HG02763 (cell line): ENCODE measurements at regions not wholly inside any gene's neighbourhood (a gene's known extent, or its start where the extent isn't known, plus 50 kb on each side); places are given as distances from the start of the nearest gene placed in this dataset.

Source experiments
- ATAC-seq: cut with Tn5 transposase; IDR thresholded peaks from one replicate; pipeline ENCODE4 v1.9.1; 2021; ENCODE audit warnings: mild to moderate bottlenecking, moderate library complexity; ENCODE audit not compliant: unreplicated experiment

GRCh38 chr2:236862961-236863728, 222.5 kb upstream of the COPS8 start:
- ATAC-seq = peak; percentile 63

- no peak for ATAC-seq
These were observed 222.0 kb upstream of the COPS8 start for GRCh38 chr2:236863729-236864126.

GRCh38 chr2:236865052-236865451, 220.6 kb upstream of the COPS8 start:
- no peak for ATAC-seq

- ATAC-seq = no peak
These were observed 218.9 kb upstream of the COPS8 start for GRCh38 chr2:236866542-236867340.

GRCh38 chr2:236867441-236868260, 218.0 kb upstream of the COPS8 start:
- ATAC-seq = no peak

- ATAC-seq = no peak
These were observed 215.3 kb upstream of the COPS8 start for GRCh38 chr2:236870370-236870769.

- ATAC-seq = no peak
These were observed 214.1 kb upstream of the COPS8 start for GRCh38 chr2:236871500-236872001.

GRCh38 chr2:236872015-236872414, 213.7 kb upstream of the COPS8 start:
- ATAC-seq = no peak

- ATAC-seq = no peak
These were observed 212.7 kb upstream of the COPS8 start for GRCh38 chr2:236872981-236873380.

GRCh38 chr2:236873636-236874035, 212.1 kb upstream of the COPS8 start:
- ATAC-seq = no peak

- ATAC-seq = no peak
These were observed 210.7 kb upstream of the COPS8 start for GRCh38 chr2:236874866-236875481.

- ATAC-seq = no peak
These were observed 209.7 kb upstream of the COPS8 start for GRCh38 chr2:236875906-236876505.

GRCh38 chr2:236876642-236877041, 209.0 kb upstream of the COPS8 start:
- no peak for ATAC-seq

GRCh38 chr2:236877972-236878371, 207.7 kb upstream of the COPS8 start:
- ATAC-seq = no peak

- ATAC-seq = no peak
These were observed 206.2 kb upstream of the COPS8 start for GRCh38 chr2:236879416-236879963.

GRCh38 chr2:236882074-236882473, 203.6 kb upstream of the COPS8 start:
- ATAC-seq = no peak

- no peak for ATAC-seq
These were observed 202.8 kb upstream of the COPS8 start for GRCh38 chr2:236882930-236883329.

GRCh38 chr2:236883819-236884218, 201.9 kb upstream of the COPS8 start:
- no peak for ATAC-seq

GRCh38 chr2:236884569-236885175, 201.0 kb upstream of the COPS8 start:
- no peak for ATAC-seq

- ATAC-seq = no peak
These were observed 199.2 kb upstream of the COPS8 start for GRCh38 chr2:236886456-236886855.
